ENCODE measurements at regions not wholly inside any gene's neighbourhood (a gene's known extent, or its start where the extent isn't known, plus 50 kb on each side); places are given as distances from the start of the nearest gene placed in this dataset.
"Not testable (repeated sequence)": the region's sequence is repeated elsewhere in the genome, so short reads cannot be mapped to it uniquely, and the experiment has no call there.

DNA sequence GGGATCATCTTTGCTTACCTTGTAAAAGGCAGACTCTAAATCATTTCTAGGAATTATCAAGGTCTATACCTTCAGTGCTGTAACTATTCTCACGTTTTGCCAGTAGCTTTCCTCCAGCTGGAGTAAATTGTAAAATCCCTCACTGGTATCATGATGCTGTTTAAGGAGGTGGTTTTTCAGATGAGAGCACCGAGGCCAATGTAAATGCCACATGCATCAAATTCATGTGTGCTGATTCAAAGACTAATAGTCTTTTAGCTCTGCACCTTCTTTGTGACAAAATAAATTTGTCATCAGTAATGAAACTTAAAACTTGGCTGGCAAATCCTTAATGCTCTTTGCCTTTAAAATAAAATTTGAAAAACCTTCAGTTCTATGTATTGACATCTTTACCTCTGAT lies 503.8 kb downstream of the SETD4 start:
- H3K36me3 Mint-ChIP-seq (ENCODE audit: low read depth) = no peaks in the 10 kb centered on the region

GRCh38 chr21:35552483-35552882 lies 503.4 kb upstream of the RUNX1 start:
- not testable (repeated sequence) for DNase-seq (ENCODE audit: low spot score); H3K27me3 Mint-ChIP-seq (ENCODE audit: low read depth)

More for the DNA sequence above, 503.8 kb downstream of the SETD4 start:
- no peak overlapping the region for H3K4me3 Mint-ChIP-seq (ENCODE audit: unreplicated experiment)
- H3K4me1 Mint-ChIP-seq (ENCODE audit: low read depth) = peaks cover 31% of the 10 kb centered on the region
- TF ChIP-seq CTCF (IDR thresholded peaks at IDR 0.05) = no peak
- H3K27ac Mint-ChIP-seq (ENCODE audit: unreplicated experiment) = no peak overlapping the region
- H3K27me3 Mint-ChIP-seq (ENCODE audit: low read depth) = no peaks in the 10 kb centered on the region
- DNase-seq (ENCODE audit: low spot score) = no peak
- no peaks in the 10 kb centered on the region for H3K9me3 Mint-ChIP-seq (ENCODE audit: low read depth)

GRCh38 chr21:35548904-35549615 lies 500.0 kb upstream of the RUNX1 start:
- Mint-ChIP-seq H3K27me3 (ENCODE audit: low read depth) (no peaks in the 10 kb centered on the region), H3K27ac (ENCODE audit: unreplicated experiment) (no peak overlapping the region), H3K4me3 (ENCODE audit: unreplicated experiment) (no peak overlapping the region), H3K9me3 (ENCODE audit: low read depth) (no peaks in the 10 kb centered on the region), H3K4me1 (ENCODE audit: low read depth) (no peaks in the 10 kb centered on the region), H3K36me3 (ENCODE audit: low read depth) (no peaks in the 10 kb centered on the region)
- no peak for DNase-seq (ENCODE audit: low spot score)
- TF ChIP-seq CTCF (IDR thresholded peaks at IDR 0.05) = no peak

More at GRCh38 chr21:35552483-35552882, 503.4 kb upstream of the RUNX1 start:
- H3K4me1 Mint-ChIP-seq (ENCODE audit: low read depth); H3K27ac Mint-ChIP-seq (ENCODE audit: unreplicated experiment); H3K4me3 Mint-ChIP-seq (ENCODE audit: unreplicated experiment); H3K36me3 Mint-ChIP-seq (ENCODE audit: low read depth); H3K9me3 Mint-ChIP-seq (ENCODE audit: low read depth): not testable (repeated sequence)

DNA sequence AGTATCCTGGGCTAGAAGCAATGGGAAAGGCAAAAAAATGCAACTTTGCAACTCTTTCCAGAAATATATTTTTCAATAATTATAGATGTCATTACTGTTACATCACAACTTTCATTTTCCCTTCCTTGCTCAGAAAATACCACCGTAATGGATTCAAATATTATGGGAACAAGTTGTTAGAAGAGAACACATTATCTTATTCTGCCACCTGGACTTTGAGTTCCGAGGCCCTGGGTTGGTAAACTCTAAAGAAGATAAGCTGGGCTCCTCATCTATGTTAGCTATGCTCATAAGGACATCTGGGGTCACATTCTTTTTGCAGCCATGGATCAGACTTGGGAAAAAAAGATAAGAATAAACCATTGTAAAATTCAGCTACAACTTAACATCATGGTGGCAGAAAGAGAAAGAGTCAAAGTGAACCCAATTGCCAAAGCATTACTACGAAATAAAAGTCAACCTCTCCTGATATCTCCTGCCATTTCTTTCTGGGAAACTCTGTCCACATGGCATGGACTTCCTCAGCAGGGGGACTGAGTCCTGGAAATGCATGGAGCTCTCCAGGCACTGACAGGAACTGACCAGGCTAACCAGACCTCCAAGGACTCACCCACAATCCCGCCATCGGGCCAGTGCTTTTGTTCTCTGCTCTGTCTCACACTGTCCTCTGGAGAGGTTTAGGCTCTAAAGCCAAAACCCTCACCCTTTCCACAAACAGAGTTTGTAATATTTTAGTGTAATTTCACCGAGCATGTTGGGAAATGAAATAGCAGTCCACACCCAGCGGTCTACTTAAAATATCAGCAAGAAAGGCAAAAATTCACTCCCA lies 499.1 kb upstream of the RUNX1 start:
- no peak for TF ChIP-seq CTCF (IDR thresholded peaks at IDR 0.05)
- DNase-seq (ENCODE audit: low spot score) = no peak
- no peaks in the 10 kb centered on the region for H3K36me3 Mint-ChIP-seq (ENCODE audit: low read depth)
- no peaks in the 10 kb centered on the region for H3K4me1 Mint-ChIP-seq (ENCODE audit: low read depth)
- H3K27me3 Mint-ChIP-seq (ENCODE audit: low read depth) = no peaks in the 10 kb centered on the region
- H3K9me3 Mint-ChIP-seq (ENCODE audit: low read depth) = no peaks in the 10 kb centered on the region
- H3K27ac Mint-ChIP-seq (ENCODE audit: unreplicated experiment) = no peak overlapping the region
- no peak overlapping the region for H3K4me3 Mint-ChIP-seq (ENCODE audit: unreplicated experiment)

DNA sequence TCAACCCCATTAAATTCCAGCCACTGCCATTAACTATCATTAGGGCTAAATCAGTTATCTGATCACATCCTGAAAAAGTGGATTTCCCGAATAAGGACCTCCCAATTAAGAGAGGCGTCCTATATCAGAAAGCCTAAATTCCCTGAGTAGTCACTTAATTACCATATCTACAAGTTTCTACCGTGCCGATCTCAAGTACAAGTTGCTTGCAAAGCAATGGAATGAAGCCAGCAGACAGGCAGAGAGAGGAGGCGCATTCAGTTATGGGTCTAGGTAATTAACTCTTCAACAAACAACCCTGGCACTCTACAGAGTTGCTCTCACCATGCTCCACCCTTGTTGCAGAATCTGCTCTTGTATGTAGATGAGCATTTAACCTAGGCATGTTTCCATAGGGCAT lies 494.6 kb upstream of the RUNX1 start:
- DNase-seq (ENCODE audit: low spot score) = no peak
- Mint-ChIP-seq H3K36me3 (ENCODE audit: low read depth) (no peaks in the 10 kb centered on the region), H3K27ac (ENCODE audit: unreplicated experiment) (no peak overlapping the region), H3K9me3 (ENCODE audit: low read depth) (no peaks in the 10 kb centered on the region), H3K4me3 (ENCODE audit: unreplicated experiment) (no peak overlapping the region), H3K4me1 (ENCODE audit: low read depth) (peaks cover 5% of the 10 kb centered on the region), H3K27me3 (ENCODE audit: low read depth) (no peaks in the 10 kb centered on the region)
- TF ChIP-seq CTCF (IDR thresholded peaks at IDR 0.05) = no peak
